ENCODE measurements at regions not wholly inside any gene's neighbourhood (a gene's known extent, or its start where the extent isn't known, plus 50 kb on each side); places are given as distances from the start of the nearest gene placed in this dataset.
"Not testable (repeated sequence)": the region's sequence is repeated elsewhere in the genome, so short reads cannot be mapped to it uniquely, and the experiment has no call there.

- TF ChIP-seq CTCF (IDR thresholded peaks at IDR 0.05) = no peak
- no peak for TF ChIP-seq POLR2A (IDR thresholded peaks at IDR 0.05)
- no peak for TF ChIP-seq POLR2AphosphoS5 (IDR thresholded peaks at IDR 0.05)
- Histone ChIP-seq H3K27me3 (replicated peaks; ENCODE audit: insufficient read depth) (no peaks in the 10 kb centered on the region), H3K9me3 (no peaks in the 10 kb centered on the region), H3K4me3 (no peak overlapping the region), H3K4me1 (replicated peaks) (no peaks in the 10 kb centered on the region), H3K27ac (no peak overlapping the region), H3K36me3 (no peaks in the 10 kb centered on the region)
- intact Hi-C loops (cut with DNase I) = no loop called here
- 86% methylated on average over 4 of the region's 4 CpGs for WGBS
- DNase-seq (ENCODE audit: low spot score) = no peak
These were observed 137.2 kb downstream of the INHBA start for GRCh38 chr7:41565655-41566054.

- intact Hi-C loops (cut with DNase I) = no loop called here
- Histone ChIP-seq H3K9me3 (no peaks in the 10 kb centered on the region), H3K27me3 (replicated peaks; ENCODE audit: insufficient read depth) (no peaks in the 10 kb centered on the region), H3K4me1 (replicated peaks) (no peaks in the 10 kb centered on the region), H3K36me3 (no peaks in the 10 kb centered on the region), H3K27ac (no peak overlapping the region), H3K4me3 (no peak overlapping the region)
- TF ChIP-seq POLR2A (IDR thresholded peaks at IDR 0.05) (no peak), CTCF (IDR thresholded peaks at IDR 0.05) (no peak), POLR2AphosphoS5 (IDR thresholded peaks at IDR 0.05) (no peak)
- WGBS = 72% methylated on average over 3 of the region's 3 CpGs
- no peak for DNase-seq (ENCODE audit: low spot score)
These were observed 143.5 kb downstream of the INHBA start for GRCh38 chr7:41559426-41559825.

- intact Hi-C loops (cut with DNase I) = no loop called here
- DNase-seq (ENCODE audit: low spot score) = no peak
- H3K4me3 ChIP-seq = no peak overlapping the region
- no peaks in the 10 kb centered on the region for H3K9me3 ChIP-seq
- no peaks in the 10 kb centered on the region for H3K27me3 ChIP-seq (replicated peaks; ENCODE audit: insufficient read depth)
- H3K36me3 ChIP-seq = no peaks in the 10 kb centered on the region
- TF ChIP-seq POLR2AphosphoS5 (IDR thresholded peaks at IDR 0.05) (no peak), CTCF (IDR thresholded peaks at IDR 0.05) (no peak), POLR2A (IDR thresholded peaks at IDR 0.05) (no peak)
- H3K4me1 ChIP-seq (replicated peaks) = no peaks in the 10 kb centered on the region
- H3K27ac ChIP-seq = no peak overlapping the region
These were observed 148.4 kb downstream of the INHBA start for GRCh38 chr7:41554481-41554880.

- H3K36me3 ChIP-seq; H3K4me3 ChIP-seq; H3K4me1 ChIP-seq (replicated peaks); H3K27ac ChIP-seq; DNase-seq (ENCODE audit: low spot score); H3K27me3 ChIP-seq (replicated peaks; ENCODE audit: insufficient read depth); intact Hi-C loops (cut with DNase I); H3K9me3 ChIP-seq: not testable (repeated sequence)
These were observed 152.8 kb downstream of the INHBA start for GRCh38 chr7:41550046-41550445.

- Histone ChIP-seq H3K9me3 (no peaks in the 10 kb centered on the region), H3K4me3 (no peak overlapping the region), H3K4me1 (replicated peaks) (no peaks in the 10 kb centered on the region), H3K27me3 (replicated peaks; ENCODE audit: insufficient read depth) (no peaks in the 10 kb centered on the region), H3K27ac (no peak overlapping the region), H3K36me3 (no peaks in the 10 kb centered on the region)
- intact Hi-C loops (cut with DNase I) = no loop called here
- WGBS = 86% methylated on average over 5 of the region's 5 CpGs
- DNase-seq (ENCODE audit: low spot score) = no peak
- TF ChIP-seq POLR2AphosphoS5 (IDR thresholded peaks at IDR 0.05) = no peak
- TF ChIP-seq CTCF (IDR thresholded peaks at IDR 0.05) = no peak
- TF ChIP-seq POLR2A (IDR thresholded peaks at IDR 0.05) = no peak
These were observed 158.6 kb downstream of the INHBA start for GRCh38 chr7:41544241-41544640.
